OCI-LY1 (cell line): ENCODE measurements at regions not wholly inside any gene's neighbourhood (a gene's known extent, or its start where the extent isn't known, plus 50 kb on each side); places are given as distances from the start of the nearest gene placed in this dataset.
A peak's percentile ranks its signal among the peaks of the same experiment; 100 is the strongest.
"Not testable (repeated sequence)": the region's sequence is repeated elsewhere in the genome, so short reads cannot be mapped to it uniquely, and the experiment has no call there.

ENCODE experiments used
- H2AFZ ChIP-seq: fragments of 200-600 bp; sonication (generic), shearing (Covaris generic); 2 replicates; pipeline ENCODE4 v1.6.0; 2014; ENCODE audit warnings: antibody characterized with exemption, mild to moderate bottlenecking, low read length
- H3F3A ChIP-seq: fragments of 200-600 bp; sonication (generic), shearing (Covaris generic); 2 replicates; pipeline ENCODE4 v1.6.0; 2014; ENCODE audit warnings: mild to moderate bottlenecking, antibody characterized with exemption, low read length, moderate library complexity; ENCODE audit not compliant: insufficient read depth
- H3K27ac ChIP-seq: fragments of 200-600 bp; sonication (generic); 2 replicates; pipeline ENCODE4 v1.5.1; 2014; ENCODE audit warnings: low read length, mixed run types, mild to moderate bottlenecking, low read depth; ENCODE audit not compliant: poor library complexity, severe bottlenecking
- H3K27me3 ChIP-seq: fragments of 200-600 bp; sonication (generic); 2 replicates; pipeline ENCODE4 v1.6.0; 2014; ENCODE audit warnings: antibody characterized with exemption, mild to moderate bottlenecking, low read length, moderate library complexity; ENCODE audit not compliant: insufficient read depth
- H3K36me3 ChIP-seq: fragments of 200-600 bp; sonication (generic); 2 replicates; pipeline ENCODE4 v1.6.1; 2014; ENCODE audit warnings: mild to moderate bottlenecking, antibody characterized with exemption, low read length, moderate library complexity, mixed read lengths; ENCODE audit not compliant: insufficient read depth
- H3K4me1 ChIP-seq: fragments of 200-600 bp; sonication (generic); 2 replicates; pipeline ENCODE4 v1.5.1; 2014; ENCODE audit warnings: mild to moderate bottlenecking, low read length, moderate library complexity; ENCODE audit not compliant: insufficient read depth, severe bottlenecking
- H3K4me2 ChIP-seq: fragments of 200-600 bp; sonication (generic), shearing (Covaris generic); 2 replicates; pipeline ENCODE4 v1.6.1; 2014; ENCODE audit warnings: low read length
- H3K4me3 ChIP-seq: fragments of 200-600 bp; sonication (generic); 2 replicates; pipeline ENCODE4 v1.5.1; 2014; ENCODE audit warnings: low read length, low read depth, mild to moderate bottlenecking, mixed read lengths; ENCODE audit not compliant: poor library complexity, severe bottlenecking
- H3K79me2 ChIP-seq: fragments of 200-600 bp; shearing (Covaris generic); 2 replicates; pipeline ENCODE4 v1.6.1; 2016; ENCODE audit warnings: mixed run types, low read length, mixed read lengths; ENCODE audit not compliant: insufficient read depth
- H3K9ac ChIP-seq: fragments of 200-600 bp; sonication (generic), shearing (Covaris generic); 2 replicates; pipeline ENCODE4 v1.6.1; 2014; ENCODE audit warnings: mild to moderate bottlenecking, low read length, mixed read lengths
- H3K9me2 ChIP-seq: fragments of 200-600 bp; sonication (generic), shearing (Covaris generic); 2 replicates; pipeline ENCODE4 v1.6.1; 2014; ENCODE audit warnings: low read depth, mild to moderate bottlenecking, low read length, mixed read lengths
- H3K9me3 ChIP-seq: fragments of 200-600 bp; shearing (Covaris generic); 2 replicates; pipeline ENCODE4 v1.6.1; 2014; ENCODE audit warnings: low read length, mixed read lengths
- H4K20me1 ChIP-seq: fragments of 200-600 bp; sonication (generic), shearing (Covaris generic); 2 replicates; pipeline ENCODE4 v1.6.0; 2016; ENCODE audit warnings: mild to moderate bottlenecking, low read length; ENCODE audit not compliant: insufficient read depth
- EZH2 ChIP-seq: fragments of 200-600 bp; sonication (generic), shearing (Covaris generic); IDR thresholded peaks from 2 replicates; pipeline ENCODE4 v1.8.0; 2017; ENCODE audit warnings: borderline replicate concordance, mixed run types, mild to moderate bottlenecking, antibody characterized with exemption, low read length, moderate library complexity, mixed read lengths
- TF ChIP-seq, protein P1 (sequence below): fragments of 200-600 bp; sonication (generic), shearing (Covaris generic); IDR thresholded peaks from 2 replicates; pipeline ENCODE4 v1.5.1; 2017; ENCODE audit warnings: mild to moderate bottlenecking, antibody characterized with exemption, low read length, moderate library complexity, mixed read lengths

DNA sequence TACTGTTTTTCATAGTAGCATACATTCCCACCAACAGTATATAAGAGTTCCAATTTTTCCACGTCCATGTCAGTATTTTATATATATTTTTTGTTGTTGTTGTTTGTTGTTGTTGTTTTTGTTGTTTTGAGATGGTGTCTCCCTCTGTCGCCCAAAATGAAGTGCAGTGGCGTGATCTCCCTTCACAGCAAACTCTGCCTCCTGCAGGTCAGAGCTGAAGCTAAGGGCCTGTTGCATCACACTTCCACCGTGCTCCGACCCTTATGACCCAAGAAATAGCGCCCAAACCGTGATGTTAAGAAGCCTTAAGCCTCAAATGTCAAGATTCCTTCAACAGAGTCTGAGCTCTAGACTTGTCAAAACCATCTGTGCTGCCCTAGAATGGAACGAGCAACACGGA lies 2032.3 kb downstream of the MRPL39 start:
- no peak overlapping the region for H3K9ac ChIP-seq
- H4K20me1 ChIP-seq: no peaks in the 10 kb centered on the region
- no peaks in the 10 kb centered on the region for H3K27me3 ChIP-seq
- H3K4me3 ChIP-seq: no peak overlapping the region
- H3K27ac ChIP-seq: no peak overlapping the region
- no peaks in the 10 kb centered on the region for H3K79me2 ChIP-seq
- no peaks in the 10 kb centered on the region for H3K36me3 ChIP-seq
- H3K9me2 ChIP-seq: no peaks in the 10 kb centered on the region
- no peaks in the 10 kb centered on the region for H3K4me1 ChIP-seq
- H3K9me3 ChIP-seq: no peaks in the 10 kb centered on the region
- no peak overlapping the region for H2AFZ ChIP-seq
- no peaks in the 10 kb centered on the region for H3F3A ChIP-seq
- TF ChIP-seq, protein P1, sequence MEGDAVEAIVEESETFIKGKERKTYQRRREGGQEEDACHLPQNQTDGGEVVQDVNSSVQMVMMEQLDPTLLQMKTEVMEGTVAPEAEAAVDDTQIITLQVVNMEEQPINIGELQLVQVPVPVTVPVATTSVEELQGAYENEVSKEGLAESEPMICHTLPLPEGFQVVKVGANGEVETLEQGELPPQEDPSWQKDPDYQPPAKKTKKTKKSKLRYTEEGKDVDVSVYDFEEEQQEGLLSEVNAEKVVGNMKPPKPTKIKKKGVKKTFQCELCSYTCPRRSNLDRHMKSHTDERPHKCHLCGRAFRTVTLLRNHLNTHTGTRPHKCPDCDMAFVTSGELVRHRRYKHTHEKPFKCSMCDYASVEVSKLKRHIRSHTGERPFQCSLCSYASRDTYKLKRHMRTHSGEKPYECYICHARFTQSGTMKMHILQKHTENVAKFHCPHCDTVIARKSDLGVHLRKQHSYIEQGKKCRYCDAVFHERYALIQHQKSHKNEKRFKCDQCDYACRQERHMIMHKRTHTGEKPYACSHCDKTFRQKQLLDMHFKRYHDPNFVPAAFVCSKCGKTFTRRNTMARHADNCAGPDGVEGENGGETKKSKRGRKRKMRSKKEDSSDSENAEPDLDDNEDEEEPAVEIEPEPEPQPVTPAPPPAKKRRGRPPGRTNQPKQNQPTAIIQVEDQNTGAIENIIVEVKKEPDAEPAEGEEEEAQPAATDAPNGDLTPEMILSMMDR: peak; percentile 13; the same call in 1 of the 2 replicates
- TF ChIP-seq EZH2: no peak
- no peak overlapping the region for H3K4me2 ChIP-seq

DNA sequence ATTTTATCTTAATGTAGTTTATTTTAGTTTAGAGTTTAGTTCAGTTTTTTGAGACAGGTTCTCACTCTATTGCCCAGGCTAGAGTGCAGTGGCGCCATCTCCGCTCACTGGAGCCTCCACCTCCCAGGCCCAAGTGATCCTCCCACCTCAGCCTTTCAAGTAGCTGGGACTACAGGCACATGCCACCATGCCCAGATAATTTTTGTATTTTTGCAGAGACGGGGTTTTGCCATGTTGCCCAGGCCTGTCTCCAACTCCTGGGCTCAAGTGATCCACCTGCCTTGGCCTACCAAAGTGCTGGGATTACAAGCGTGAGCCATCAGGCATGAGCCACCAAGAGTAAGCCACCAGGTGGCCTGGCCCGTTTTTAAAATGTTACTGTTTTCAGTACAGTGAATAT lies 2058.4 kb downstream of the MRPL39 start:
- not testable (repeated sequence) for H3K9ac ChIP-seq, H3F3A ChIP-seq, H3K4me1 ChIP-seq, H3K79me2 ChIP-seq, H3K27me3 ChIP-seq, H3K4me3 ChIP-seq, H3K4me2 ChIP-seq, H3K9me2 ChIP-seq, H4K20me1 ChIP-seq, H3K27ac ChIP-seq, H2AFZ ChIP-seq, H3K9me3 ChIP-seq, H3K36me3 ChIP-seq

DNA sequence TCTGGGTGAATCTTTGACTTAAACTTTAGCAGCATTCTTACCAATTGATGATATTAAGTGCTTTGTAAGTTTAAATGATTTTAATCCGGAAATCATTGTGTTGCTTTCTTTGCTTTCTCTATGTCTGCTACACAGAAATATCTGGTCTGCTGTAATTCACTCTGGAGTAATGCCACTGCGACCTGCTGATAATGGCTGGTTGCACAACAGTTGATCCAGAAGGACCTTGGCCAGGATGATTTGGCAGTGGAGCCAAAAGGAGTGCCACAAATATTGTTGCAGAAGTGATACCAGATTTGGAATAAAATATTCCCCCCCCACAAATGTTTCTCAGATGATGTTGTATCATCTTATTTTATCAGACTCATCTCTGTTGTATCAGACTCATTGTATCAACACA lies 2063.9 kb downstream of the MRPL39 start:
- H3K36me3 ChIP-seq: no peaks in the 10 kb centered on the region

DNA sequence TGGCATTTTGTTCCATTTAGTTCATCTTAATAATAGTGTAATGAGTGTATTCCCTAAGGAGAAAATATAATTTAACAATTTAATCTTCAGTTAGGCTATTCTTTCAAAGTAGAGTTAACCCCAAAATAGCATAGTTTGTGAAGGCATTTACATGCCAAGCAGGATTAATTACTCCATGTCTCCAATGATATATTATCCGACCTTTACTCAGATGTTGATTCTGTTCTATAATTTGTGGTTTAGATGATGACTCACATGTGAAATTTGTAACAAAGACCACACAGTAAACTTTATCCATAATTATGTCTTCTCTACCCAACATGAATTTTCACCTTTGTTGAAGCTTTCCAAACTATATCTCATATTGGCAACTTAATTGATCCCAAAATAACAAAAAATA lies 2065.2 kb downstream of the MRPL39 start:
- no peaks in the 10 kb centered on the region for H3F3A ChIP-seq
- H3K27ac ChIP-seq: no peak overlapping the region
- no peaks in the 10 kb centered on the region for H3K36me3 ChIP-seq
- H3K79me2 ChIP-seq: no peaks in the 10 kb centered on the region
- no peak overlapping the region for H3K4me2 ChIP-seq
- H3K4me1 ChIP-seq: no peaks in the 10 kb centered on the region
- no peak for TF ChIP-seq EZH2
- TF ChIP-seq, protein P1: no peak
- H3K4me3 ChIP-seq: no peak overlapping the region
- no peak overlapping the region for H3K9ac ChIP-seq
- H3K9me3 ChIP-seq: no peaks in the 10 kb centered on the region
- H4K20me1 ChIP-seq: no peaks in the 10 kb centered on the region
- H3K9me2 ChIP-seq: no peaks in the 10 kb centered on the region
- H2AFZ ChIP-seq: no peak overlapping the region
- no peaks in the 10 kb centered on the region for H3K27me3 ChIP-seq

More for the DNA sequence above, 2063.9 kb downstream of the MRPL39 start:
- Histone ChIP-seq H3K4me2 (no peak overlapping the region), H3K4me1 (no peaks in the 10 kb centered on the region), H3K4me3 (no peak overlapping the region), H4K20me1 (no peaks in the 10 kb centered on the region), H3F3A (no peaks in the 10 kb centered on the region), H3K79me2 (no peaks in the 10 kb centered on the region), H3K9ac (no peak overlapping the region), H3K27me3 (no peaks in the 10 kb centered on the region), H3K27ac (no peak overlapping the region), H2AFZ (no peak overlapping the region), H3K9me2 (no peaks in the 10 kb centered on the region), H3K9me3 (no peaks in the 10 kb centered on the region)
- TF ChIP-seq, protein P1: no peak
- TF ChIP-seq EZH2: no peak
